ENCODE measurements at regions not wholly inside any gene's neighbourhood (a gene's known extent, or its start where the extent isn't known, plus 50 kb on each side); places are given as distances from the start of the nearest gene placed in this dataset.

DNA sequence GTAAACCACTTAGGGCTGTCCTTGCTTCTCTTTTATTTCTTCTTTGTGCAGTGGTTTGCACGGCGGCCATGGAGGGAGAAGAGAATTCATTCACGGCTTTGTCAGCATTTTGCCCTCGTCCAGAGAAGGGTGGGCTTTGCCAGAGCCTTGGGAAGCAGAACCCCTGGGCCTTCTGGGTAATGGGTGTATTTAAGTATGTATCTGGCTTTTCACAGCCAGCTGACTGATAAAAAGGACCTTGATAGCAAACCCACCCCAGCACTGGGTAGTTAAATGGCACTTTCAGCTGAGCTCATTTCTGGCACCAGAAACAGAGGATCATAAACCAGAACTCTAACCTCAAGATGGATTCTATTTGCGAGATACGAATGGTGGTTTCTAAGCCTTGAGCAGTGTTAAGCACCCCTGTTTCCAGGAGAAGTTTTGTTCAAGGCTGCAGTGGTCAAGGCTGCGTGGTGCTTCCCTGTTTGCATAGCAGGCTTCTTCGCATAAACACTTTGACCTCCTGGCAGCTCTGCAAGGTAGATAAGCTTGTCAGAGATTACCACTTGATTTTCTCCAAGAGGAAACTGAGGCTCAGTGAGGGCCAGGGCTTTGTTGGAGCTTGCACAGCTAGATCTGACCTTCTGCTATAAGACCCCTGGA, 441.6 kb upstream of the KLF4 start:
- DNase-seq (ENCODE audit: low read depth in 2 of 2) = no peak

DNA sequence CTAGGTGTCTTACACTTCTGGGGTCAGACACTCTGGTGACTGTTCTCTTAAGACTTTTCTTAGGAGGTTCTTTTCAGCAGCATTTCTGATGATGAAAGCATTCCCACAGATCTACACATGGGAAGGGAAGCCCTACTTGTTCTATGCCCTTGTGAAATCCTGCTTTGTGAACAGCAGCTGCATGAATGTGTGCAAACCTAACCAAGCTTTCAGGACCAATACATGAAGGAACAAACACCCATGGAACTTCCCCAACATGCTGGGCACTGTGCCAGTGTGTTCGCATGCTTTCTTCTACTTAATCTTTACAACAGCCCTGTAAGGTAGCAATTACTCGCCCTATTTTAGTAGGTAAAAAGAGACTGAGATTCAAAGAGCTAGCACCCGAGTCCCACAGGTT, 439.9 kb upstream of the KLF4 start:
- no peak for DNase-seq (ENCODE audit: low read depth in 2 of 2)

DNA sequence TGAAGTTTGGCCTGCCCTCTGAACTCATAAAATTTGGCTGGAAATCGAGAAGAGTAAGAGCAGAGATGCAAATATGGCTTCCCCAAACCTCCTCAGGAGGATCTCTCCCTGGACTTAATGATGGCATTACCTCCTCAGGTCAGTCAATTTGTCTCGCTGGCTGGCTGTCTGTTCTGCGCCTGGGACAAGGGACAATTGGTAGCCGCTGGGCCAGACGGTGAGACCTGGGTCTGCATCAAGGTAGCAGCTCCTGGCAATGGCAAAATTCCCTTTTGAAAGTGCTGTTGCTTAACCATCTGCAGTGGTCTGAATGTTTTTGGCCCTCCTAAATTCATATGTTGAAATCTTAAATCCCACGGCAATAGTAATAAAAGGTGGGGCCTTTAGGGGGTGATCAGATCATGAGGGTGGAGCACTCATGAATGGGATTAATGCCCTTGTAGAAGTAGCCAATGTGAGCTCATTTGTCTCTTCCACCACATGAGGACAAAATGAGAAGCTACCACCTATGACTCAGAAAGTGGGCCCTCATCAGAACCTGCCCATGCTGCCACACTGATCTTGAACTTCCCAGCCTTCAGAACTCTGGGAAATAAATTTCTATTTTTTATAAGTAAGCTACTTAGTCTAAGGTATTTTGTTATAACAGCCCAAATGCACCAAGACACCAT, 439.3 kb upstream of the KLF4 start:
- no peak for DNase-seq (ENCODE audit: low read depth in 2 of 2)

DNA sequence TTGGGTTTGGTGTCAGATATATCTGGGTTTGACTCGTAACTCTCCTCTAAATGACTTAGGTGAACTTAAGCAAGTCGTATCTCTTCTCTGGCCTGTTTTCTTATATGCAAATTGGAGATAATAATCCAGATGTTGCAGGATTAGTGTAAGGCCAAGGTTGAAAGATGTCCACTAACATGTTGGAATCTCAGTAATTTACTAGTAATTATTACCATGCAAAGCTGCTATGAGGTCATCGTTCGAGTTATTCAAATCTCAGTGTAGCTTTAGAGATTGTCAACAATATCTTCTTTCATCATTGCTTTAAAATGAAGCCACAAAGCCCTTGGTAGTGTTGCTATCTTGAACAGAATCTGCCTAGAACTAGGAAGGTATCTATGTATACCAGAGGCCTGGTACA, 437.7 kb upstream of the KLF4 start:
- no peak for DNase-seq (ENCODE audit: low read depth in 2 of 2)

DNA sequence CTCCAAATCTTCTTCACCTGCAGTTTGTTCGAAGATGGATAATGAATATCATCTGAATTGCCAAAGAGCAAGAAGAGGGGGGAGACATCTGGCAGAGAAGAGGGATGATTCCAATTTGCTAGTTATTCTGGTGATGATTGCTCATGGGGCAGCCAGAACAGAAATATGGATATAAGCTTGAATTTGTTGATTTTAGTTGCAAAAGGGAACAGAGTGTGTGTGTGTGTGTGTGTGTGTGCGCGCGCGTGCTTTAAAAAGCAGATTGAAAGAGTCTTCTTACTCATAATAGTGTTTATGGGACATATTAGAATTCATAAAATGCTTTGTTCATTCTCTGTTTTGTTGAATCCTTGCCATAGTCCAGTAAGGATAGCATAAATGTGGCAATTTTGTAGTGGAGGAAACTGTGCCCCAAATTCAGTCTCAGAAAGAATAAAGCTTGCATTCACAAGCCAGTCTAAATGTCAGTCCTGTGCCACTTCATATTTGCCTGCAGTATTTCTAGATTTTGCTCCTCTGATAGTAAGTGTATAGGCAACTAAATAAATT, 436.3 kb upstream of the KLF4 start:
- no peak for DNase-seq (ENCODE audit: low read depth in 2 of 2)

DNA sequence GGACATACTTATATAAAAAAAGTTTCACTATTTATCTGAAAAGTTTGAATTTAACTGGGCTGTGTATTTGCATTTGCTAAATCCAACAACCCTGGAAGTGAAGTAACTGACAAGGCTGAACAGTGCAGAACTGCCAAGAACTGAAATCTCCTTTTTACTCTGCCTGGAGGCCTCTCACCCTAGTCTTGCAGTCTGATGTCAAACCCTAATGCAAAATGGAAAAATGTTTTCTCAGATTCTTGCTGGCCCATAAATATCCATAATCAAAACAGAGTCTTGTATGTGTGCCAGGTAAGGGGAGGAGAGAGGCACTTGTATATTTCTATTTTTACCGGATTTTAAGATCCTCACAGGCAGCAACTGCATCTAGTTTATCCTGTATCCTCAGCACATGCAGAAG, 432.7 kb upstream of the KLF4 start:
- no peak for DNase-seq (ENCODE audit: low read depth in 2 of 2)

DNA sequence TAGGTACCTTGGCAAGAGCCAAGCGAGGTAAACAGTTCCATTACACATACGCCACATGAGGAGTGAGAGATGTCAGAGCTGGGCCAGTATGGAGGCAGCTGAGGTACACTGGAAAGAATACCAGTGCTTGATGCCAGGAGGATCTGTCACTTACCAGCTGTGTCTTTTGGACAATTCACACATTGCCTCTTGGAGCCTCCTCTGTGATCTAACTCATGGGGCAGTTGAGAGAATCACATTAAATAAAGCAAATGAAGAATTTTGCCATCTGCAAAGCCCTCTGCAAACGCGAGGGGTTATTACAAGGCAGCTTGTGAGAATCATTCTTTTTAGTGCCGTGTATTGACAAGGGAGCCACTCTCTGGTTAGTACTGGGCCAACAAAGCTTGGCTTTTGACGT, 429.7 kb upstream of the KLF4 start:
- no peak for DNase-seq (ENCODE audit: low read depth in 2 of 2)

DNA sequence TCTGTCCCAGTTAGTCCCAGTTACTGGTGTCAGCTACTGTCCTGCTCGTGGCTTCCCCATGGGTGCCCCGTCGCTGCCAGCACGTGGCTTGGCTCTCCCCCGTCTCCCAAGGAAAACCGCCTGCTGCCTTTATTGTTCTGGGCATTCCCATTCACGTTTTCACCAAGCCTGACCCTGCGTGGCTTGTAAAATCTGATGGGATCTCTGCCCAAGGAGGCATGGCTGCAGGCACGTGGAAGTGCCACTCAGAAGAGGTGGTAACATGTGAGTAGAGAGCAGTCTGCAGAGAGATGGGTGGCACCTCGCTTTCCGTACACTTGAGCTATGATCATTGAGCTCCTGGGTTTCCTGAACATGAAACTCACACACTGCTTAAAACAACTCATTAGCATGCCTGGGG, 429.2 kb upstream of the KLF4 start:
- DNase-seq (ENCODE audit: low read depth in 2 of 2) = no peak

DNA sequence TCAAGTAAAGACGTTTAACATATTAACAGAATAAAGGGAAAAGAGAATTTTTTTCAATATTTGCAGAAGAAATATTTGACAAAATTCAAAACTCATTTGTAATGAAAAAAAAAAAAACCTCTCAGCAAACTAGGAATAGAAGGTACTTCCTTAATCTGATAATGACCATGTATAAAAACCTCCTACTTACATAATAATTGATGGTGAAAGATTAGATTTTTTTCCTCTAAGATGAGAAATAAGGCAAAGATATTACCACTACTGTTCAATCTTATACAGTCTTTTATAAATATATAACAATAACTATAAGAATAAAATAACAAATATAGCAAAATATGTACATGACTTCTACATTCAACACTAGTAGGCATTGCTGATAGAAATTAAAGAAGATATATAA, 424.6 kb upstream of the KLF4 start:
- DNase-seq (ENCODE audit: low read depth in 2 of 2) = no peak

DNA sequence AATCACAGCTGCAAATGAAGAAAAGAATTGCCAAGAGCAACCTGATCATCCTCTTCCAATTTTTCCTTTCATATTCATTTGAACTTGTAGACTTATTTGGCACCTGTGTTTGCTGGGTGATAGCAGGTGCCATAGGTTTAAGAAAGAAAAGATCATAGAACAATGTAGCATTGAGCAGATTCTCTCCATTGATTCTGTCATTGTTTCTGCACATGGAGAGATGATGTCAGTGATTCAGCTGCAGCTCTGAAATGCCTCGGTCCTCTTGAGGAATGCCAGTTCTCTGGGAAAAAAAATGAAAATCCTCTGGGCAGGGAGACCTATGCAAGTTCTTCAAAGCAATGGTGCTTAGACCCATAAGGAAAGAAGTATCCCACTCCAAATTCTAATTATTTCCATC, 418.1 kb upstream of the KLF4 start:
- no peak for DNase-seq (ENCODE audit: low read depth in 2 of 2)

DNA sequence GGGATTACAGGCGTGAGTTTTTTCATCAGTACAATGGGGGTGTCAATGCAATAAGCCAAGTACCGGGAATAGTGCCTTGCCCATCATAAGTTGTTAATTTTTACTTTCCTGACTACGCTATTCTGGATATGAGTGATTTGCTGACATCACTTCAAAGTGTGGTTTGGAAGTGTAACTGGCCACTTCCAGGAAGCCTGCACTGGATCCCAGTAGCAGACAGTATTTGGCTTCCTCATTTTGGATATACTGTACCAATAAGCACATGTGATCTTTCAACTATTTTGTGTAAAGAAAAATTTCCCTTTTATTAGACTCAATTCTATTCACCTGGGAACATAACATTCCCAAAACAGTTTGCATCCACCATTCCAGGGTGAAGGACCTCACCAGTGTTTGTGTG, 417.7 kb upstream of the KLF4 start:
- no peak for DNase-seq (ENCODE audit: low read depth in 2 of 2)

DNA sequence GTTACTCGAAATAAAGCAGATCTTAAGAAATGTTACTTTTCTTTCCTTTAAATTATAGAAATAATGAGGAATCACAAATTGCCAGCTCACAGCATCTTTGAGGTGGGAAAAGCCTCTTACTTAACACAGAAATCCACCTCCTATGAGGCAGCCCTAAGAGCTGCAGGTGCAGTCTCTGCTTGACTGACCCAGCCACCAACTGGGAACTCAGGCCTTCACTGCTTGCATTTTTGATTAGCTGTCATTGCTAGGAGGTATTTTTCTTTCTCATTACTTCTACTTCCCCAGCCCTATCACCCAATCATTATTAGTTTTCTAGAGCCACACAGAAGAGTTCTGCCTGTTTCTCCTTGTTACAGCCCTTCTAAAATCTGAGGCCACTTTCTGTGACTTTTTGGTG, 416.5 kb upstream of the KLF4 start:
- DNase-seq (ENCODE audit: low read depth in 2 of 2) = no peak

DNA sequence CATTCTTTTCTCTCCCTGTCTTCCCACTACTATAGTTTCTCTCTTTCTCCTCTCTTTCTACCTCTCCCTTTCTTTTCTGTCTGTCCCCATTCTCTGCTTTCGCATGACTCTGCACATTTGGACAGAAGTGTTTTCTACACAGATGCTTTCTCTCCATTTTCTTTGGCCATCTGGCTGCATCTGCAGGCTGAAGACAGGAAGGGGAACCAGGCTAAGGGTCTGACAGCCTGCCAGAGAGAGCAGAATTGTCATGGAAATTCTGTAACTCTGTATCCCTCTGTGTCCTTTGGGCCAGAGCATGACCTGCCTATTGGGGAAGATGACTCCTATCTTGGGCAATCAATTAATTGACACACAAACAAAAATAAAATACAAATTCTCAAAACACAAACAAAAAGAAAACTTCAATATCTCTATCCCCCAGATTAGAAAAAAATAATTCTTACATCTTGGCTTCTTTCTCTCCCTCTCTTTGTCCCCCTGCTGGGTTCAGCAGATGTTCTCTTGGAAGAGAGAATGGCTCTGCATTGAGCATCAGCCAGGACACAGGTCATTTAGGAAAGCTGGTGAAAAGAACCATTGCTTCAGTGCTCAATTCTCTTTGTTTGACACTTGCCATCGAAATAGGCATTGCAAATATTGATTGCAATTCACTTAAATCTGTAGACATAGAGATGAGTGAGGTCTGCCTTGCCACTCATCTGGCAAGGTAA, 415.9 kb upstream of the KLF4 start:
- no peak for DNase-seq (ENCODE audit: low read depth in 2 of 2)

DNA sequence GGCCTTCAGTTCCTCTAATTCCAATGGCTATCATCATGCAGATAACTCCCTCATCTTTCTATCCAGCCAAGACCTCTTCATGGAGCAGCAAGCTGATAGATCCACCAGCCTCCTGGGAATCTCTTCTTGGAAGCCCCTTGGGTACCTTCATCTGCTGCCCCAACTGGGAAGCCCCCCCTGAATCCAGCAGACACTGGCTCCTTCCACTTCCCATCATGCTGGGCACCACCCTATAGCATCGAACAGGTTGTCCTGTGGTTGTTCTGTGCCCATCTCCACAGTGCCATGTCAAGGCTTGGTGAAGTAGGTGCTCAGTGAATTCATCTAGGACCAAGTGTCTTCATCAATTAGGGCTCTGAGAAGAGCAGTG, 410.4 kb upstream of the KLF4 start:
- DNase-seq (ENCODE audit: low read depth in 2 of 2) = no peak

DNA sequence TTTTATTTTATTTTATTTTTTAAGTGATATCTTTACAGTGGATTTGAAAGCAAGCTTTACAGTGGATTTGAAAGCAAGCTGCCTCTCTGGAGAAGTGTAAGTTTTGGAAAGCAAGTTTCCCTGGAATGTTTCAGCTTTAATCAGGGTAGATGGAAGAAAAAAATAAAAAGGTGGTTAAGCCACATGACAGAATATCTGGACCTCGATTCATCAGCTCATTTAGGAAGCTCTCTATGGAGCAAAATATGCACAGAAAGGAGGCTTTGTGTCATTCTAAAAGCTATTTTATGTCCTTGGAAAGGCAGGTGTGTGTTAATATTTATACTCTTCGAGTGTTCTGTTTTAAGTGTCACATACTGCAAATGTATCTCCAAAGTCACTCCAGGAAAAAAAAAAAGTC, 409.2 kb upstream of the KLF4 start:
- no peak for DNase-seq (ENCODE audit: low read depth in 2 of 2)

DNA sequence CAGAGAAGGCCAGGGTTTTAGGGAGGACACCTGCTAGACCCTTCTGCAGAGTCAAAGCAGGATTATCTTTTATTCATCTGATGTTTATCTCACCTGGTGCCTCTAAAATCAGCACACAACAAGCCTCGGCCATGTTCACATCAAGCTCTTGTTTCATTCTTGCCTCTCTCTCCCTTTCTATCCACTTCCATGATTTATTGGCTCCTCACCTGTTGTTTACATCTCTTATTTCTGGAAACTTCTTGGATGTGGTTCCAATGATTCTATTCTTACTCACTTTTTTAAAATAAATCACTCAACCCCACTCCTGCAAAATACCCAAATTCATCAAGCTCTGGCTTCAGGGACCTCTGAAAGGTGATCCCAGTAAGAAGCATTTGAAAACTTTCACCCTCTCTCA, 407.0 kb upstream of the KLF4 start:
- no peak for DNase-seq (ENCODE audit: low read depth in 2 of 2)

DNA sequence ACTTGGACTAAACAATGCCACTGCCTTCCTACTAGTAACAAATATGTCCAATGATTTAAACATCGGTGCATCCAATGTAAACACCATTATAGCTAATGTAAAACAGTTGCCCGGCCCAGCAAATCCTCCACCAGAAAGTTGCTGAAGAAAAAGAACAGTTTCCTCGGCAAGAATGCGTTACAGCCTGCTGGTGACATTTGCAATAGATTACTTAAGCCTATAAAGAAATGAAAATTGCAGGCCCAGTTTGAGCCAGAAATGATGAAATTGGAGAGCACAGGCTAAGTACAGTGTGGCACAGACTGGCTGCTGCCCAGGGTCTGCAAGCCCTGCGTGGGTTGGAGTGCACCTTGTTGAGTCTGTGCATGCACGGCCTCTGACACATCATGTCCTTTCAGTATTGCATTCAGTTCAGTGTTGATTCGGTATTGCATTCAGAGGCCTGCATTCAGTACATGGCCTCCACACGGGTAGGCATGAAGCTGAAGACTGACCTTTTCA, 406.0 kb upstream of the KLF4 start:
- no peak for DNase-seq (ENCODE audit: low read depth in 2 of 2)

DNA sequence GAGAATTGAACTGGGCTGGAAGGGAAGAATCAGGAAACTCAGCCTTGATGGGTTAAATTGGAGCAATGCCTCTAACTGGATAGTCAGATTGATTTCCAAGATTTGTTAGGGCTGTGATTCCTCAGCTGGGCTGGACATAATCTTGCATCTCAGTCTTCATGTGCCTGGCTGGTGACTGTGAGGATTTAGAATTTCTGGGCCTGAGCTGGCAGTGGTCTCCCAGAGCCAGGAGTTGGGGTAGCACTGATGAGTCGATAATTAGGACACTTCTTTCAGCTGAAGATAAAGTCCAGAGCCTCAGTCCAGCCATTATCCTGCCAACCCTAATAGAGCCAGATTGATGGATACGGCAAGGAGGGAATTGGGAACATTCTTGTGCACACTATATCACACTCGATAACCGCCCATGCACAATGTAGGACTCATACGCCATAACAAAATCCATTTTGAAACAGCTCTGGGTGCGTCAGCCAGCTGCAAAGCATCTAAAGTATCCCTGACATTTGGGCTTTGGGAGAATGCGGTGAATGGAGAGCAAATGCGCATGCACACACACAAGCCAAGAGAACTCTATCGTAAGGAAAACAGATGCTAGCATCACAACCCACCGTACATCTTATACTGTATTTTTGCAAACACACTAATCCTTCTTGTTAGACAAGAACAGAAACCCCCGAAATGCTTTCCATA, 405.1 kb upstream of the KLF4 start:
- DNase-seq (ENCODE audit: low read depth in 2 of 2) = no peak

DNA sequence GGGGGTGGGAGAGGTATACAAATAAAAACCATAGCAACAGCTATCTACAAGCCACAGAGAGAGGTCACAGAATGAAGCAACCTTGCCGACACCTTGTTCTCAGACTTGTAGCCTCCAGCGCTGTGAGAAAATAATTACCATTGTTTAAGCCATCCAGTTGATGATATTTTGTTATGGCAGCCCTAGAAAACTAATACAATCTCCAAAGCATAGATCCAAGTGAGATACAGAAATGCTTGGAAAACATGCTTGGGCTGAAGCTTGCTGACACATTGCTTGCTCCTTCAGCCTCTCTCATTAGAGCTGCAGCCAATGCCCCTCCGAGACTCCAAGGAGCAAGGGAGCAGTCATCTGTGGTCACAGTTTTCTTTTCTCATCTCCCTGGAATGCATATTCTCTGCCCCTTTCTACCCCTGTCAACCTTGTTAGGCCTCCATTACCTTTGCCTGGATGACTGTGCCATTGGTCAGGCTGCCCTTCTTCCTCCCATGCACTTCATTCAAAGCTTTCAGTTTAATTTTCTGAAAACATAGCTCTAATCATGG, 401.4 kb upstream of the KLF4 start:
- DNase-seq (ENCODE audit: low read depth in 2 of 2) = no peak

DNA sequence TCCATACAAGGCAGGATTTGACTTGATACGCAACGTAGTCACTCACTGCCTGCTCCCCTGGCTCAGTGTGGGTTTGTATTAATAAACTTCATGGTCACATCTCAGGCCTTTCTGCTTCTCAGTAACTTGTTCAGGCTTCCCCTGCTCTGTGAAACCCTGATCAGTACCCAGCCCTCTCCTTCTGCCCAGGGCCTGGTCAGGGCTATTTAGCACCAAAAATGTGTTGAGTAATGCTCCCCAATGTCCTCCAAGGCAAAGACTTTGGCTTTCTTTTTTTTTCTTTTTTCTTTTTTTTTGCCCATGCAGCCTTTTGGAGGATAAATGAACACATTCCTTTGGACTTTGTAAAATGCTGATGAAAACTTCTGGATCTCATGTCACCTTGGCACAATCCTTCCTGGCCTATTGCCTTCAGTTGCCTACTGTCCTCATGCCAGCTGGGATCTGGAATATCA, 399.2 kb upstream of the KLF4 start:
- no peak for DNase-seq (ENCODE audit: low read depth in 2 of 2)

DNA sequence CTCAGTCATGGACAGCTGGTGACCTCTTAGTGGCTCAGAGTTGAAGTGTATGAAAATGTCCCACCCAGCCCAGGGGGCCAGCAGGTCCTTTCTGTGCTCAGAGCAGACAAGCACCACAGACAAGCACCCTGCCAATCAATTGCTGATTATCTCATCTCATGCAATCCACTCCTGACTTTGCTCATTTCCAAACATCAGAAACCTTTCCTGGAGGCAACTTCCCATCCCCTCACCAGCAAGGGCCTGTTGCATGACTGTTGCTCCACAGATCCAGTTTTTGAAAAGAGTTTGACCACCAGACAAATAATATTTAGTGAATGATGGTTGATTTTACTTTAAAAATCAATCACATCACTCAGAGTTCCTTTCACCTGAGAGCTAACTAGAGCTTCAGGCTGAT, 397.3 kb upstream of the KLF4 start:
- DNase-seq (ENCODE audit: low read depth in 2 of 2) = no peak

Measured in stimulated activated CD8-positive, alpha-beta memory T cell treated with anti-CD3 and anti-CD28 coated beads, Interleukin-7, amount 100 ng/mL, for 1 hour (primary cell).